H9 (cell line): ENCODE measurements at regions not wholly inside any gene's neighbourhood (a gene's known extent, or its start where the extent isn't known, plus 50 kb on each side); places are given as distances from the start of the nearest gene placed in this dataset.

Source experiments
- DNase-seq: peaks from one replicate; pipeline ENCODE4 v3.0.0-alpha.2; 2017
- H2AFZ ChIP-seq: one replicate; pipeline ENCODE4 v1.6.1; 2013; ENCODE audit warnings: mild to moderate bottlenecking, low read length, control low read depth, moderate library complexity
- H2AK5ac ChIP-seq: 2 replicates; pipeline ENCODE4 v1.6.1; 2013; ENCODE audit warnings: low read length, control low read depth, mixed read lengths; ENCODE audit not compliant: insufficient read length
- H2BK120ac ChIP-seq: one replicate; pipeline ENCODE4 v1.6.1; 2013; ENCODE audit warnings: low read depth, mild to moderate bottlenecking, low read length, control low read depth, inconsistent platforms; ENCODE audit not compliant: poor library complexity, severe bottlenecking
- H2BK12ac ChIP-seq: 2 replicates; pipeline ENCODE4 v1.6.1; 2013; ENCODE audit warnings: low read length, control low read depth, mixed read lengths, low read depth; ENCODE audit not compliant: insufficient read length
- H2BK15ac ChIP-seq: 2 replicates; pipeline ENCODE4 v1.6.1; 2013; ENCODE audit warnings: low read depth, low read length, control low read depth
- H2BK20ac ChIP-seq: one replicate; pipeline ENCODE4 v1.6.1; 2013; ENCODE audit warnings: low read depth, mild to moderate bottlenecking, low read length, control low read depth, inconsistent platforms; ENCODE audit not compliant: poor library complexity, severe bottlenecking
- H2BK5ac ChIP-seq: 2 replicates; pipeline ENCODE4 v1.6.1; 2013; ENCODE audit warnings: low read length, control low read depth, mixed read lengths; ENCODE audit not compliant: insufficient read length
- H3K14ac ChIP-seq: 2 replicates; pipeline ENCODE4 v1.6.1; 2013; ENCODE audit warnings: low read length, control low read depth; ENCODE audit not compliant: insufficient read depth
- H3K18ac ChIP-seq: 2 replicates; pipeline ENCODE4 v1.6.1; 2013; ENCODE audit warnings: low read depth, mild to moderate bottlenecking, mixed read lengths, low read length, control low read depth; ENCODE audit not compliant: insufficient read length
- H3K23ac ChIP-seq: 2 replicates; pipeline ENCODE4 v1.6.1; 2013; ENCODE audit warnings: low read length, control low read depth, mixed read lengths, low read depth; ENCODE audit not compliant: insufficient read length
- H3K23me2 ChIP-seq: 2 replicates; pipeline ENCODE4 v1.6.1; 2013; ENCODE audit warnings: low read depth, mild to moderate bottlenecking, mixed read lengths, low read length, control low read depth; ENCODE audit not compliant: insufficient read length, poor library complexity, severe bottlenecking
- H3K27ac ChIP-seq: 2 replicates; pipeline ENCODE4 v1.5.1; 2013; ENCODE audit warnings: low read length, control low read depth, mixed read lengths, low read depth; ENCODE audit not compliant: insufficient read length
- H3K27me3 ChIP-seq: 2 replicates; pipeline ENCODE4 v1.6.1; 2013; ENCODE audit warnings: low read length, control low read depth, inconsistent platforms; ENCODE audit not compliant: insufficient read depth
- H3K4ac ChIP-seq: 2 replicates; pipeline ENCODE4 v1.6.1; 2013; ENCODE audit warnings: low read depth, mild to moderate bottlenecking, control low read depth, inconsistent platforms, low read length, moderate library complexity
- H3K4me1 ChIP-seq: 2 replicates; pipeline ENCODE4 v1.6.1; 2013; ENCODE audit warnings: low read length, control low read depth, inconsistent platforms; ENCODE audit not compliant: insufficient read depth
- H3K4me2 ChIP-seq: 2 replicates; pipeline ENCODE4 v1.6.1; 2013; ENCODE audit warnings: low read length, control low read depth, mixed read lengths; ENCODE audit not compliant: insufficient read length, insufficient read depth
- H3K56ac ChIP-seq: 2 replicates; pipeline ENCODE4 v1.6.1; 2013; ENCODE audit warnings: low read depth, mild to moderate bottlenecking, mixed read lengths, low read length, control low read depth; ENCODE audit not compliant: insufficient read length
- H3K79me1 ChIP-seq: 2 replicates; pipeline ENCODE4 v1.6.1; 2013; ENCODE audit warnings: low read depth, mild to moderate bottlenecking, moderate library complexity, low read length, control low read depth, inconsistent platforms; ENCODE audit not compliant: insufficient read depth, poor library complexity, severe bottlenecking
- H3K79me2 ChIP-seq: 2 replicates; pipeline ENCODE4 v1.6.1; 2013; ENCODE audit warnings: low read length, control low read depth, inconsistent platforms; ENCODE audit not compliant: insufficient read depth
- H3K9ac ChIP-seq: 2 replicates; pipeline ENCODE4 v1.6.1; 2013; ENCODE audit warnings: low read length, control low read depth, mixed read lengths; ENCODE audit not compliant: insufficient read length; ENCODE audit errors: extremely low read depth
- H3K9me3 ChIP-seq: one replicate; pipeline ENCODE4 v1.6.1; 2013; ENCODE audit warnings: low read depth, low read length, inconsistent platforms; ENCODE audit not compliant: control insufficient read depth
- H3T11ph ChIP-seq: one replicate; pipeline ENCODE4 v1.6.1; 2013; ENCODE audit warnings: mild to moderate bottlenecking, low read length, control low read depth, inconsistent platforms
- H4K20me1 ChIP-seq: one replicate; pipeline ENCODE4 v1.6.1; 2013; ENCODE audit not compliant: control insufficient read depth, insufficient read length, insufficient read depth
- H4K5ac ChIP-seq: 2 replicates; pipeline ENCODE4 v1.6.1; 2013; ENCODE audit warnings: low read depth, mild to moderate bottlenecking, mixed read lengths, low read length, control low read depth; ENCODE audit not compliant: insufficient read length
- H4K8ac ChIP-seq: replicated peaks from 2 replicates; pipeline ENCODE4 v1.6.1; 2013; ENCODE audit warnings: low read length, control low read depth, mixed read lengths, low read depth; ENCODE audit not compliant: insufficient read length
- H4K91ac ChIP-seq: 2 replicates; pipeline ENCODE4 v1.6.1; 2013; ENCODE audit warnings: low read depth, mild to moderate bottlenecking, moderate library complexity, mixed read lengths, low read length, control low read depth; ENCODE audit not compliant: insufficient read length
- H3K27ac Mint-ChIP-seq, 3 experiments: 2 replicates in 2 of 3; 3 replicates in 1 of 3; pipeline ENCODE4 v1.8.0; 2020 to 2021; ENCODE audit warnings: mixed read lengths in 3 of 3, mild to moderate bottlenecking in 1 of 3, moderate library complexity in 1 of 3
- H3K27me3 Mint-ChIP-seq: 2 replicates; pipeline ENCODE4 v1.8.0; 2021; ENCODE audit warnings: low read depth, mild to moderate bottlenecking, moderate library complexity, mixed read lengths
- H3K36me3 Mint-ChIP-seq, 3 experiments: 2 replicates in 2 of 3; 3 replicates in 1 of 3; pipeline ENCODE4 v1.8.0; 2020 to 2021; ENCODE audit warnings: low read depth in 3 of 3, mixed read lengths in 3 of 3; ENCODE audit not compliant: insufficient read depth in 1 of 3
- H3K4me1 Mint-ChIP-seq, 2 experiments: 2 replicates each; pipeline ENCODE4 v1.8.0; 2020; ENCODE audit warnings: mixed read lengths in 2 of 2
- H3K4me3 Mint-ChIP-seq, 2 experiments: 2 replicates in 1 of 2; 3 replicates in 1 of 2; pipeline ENCODE4 v1.8.0; 2020 to 2021; ENCODE audit warnings: mild to moderate bottlenecking in 2 of 2, mixed read lengths in 2 of 2, moderate library complexity in 1 of 2
- H3K9me3 Mint-ChIP-seq, 2 experiments: 2 replicates in 1 of 2; 3 replicates in 1 of 2; pipeline ENCODE4 v1.8.0; 2020; ENCODE audit warnings: mild to moderate bottlenecking in 2 of 2, mixed read lengths in 2 of 2, moderate library complexity in 1 of 2
- WGBS: extraction: QIAGEN DNeasy Blood & Tissue Kit; methylation state at CpG from one replicate; pipeline ENCODE4 v1.1.7; 2013; ENCODE audit warnings: missing lambda C conversion rate, low lambda C conversion rate, mixed read lengths; ENCODE audit not compliant: insufficient read length; ENCODE audit errors: extremely low coverage; 5-methylcytosine and 5-hydroxymethylcytosine counted together
- TF ChIP-seq, protein P1 (sequence below): fragments of 200-600 bp; sonication (generic); conservative IDR thresholded peaks from 3 replicates; pipeline ENCODE4 v1.8.0; 2021; ENCODE audit warnings: antibody characterized with exemption, mild to moderate bottlenecking

DNA sequence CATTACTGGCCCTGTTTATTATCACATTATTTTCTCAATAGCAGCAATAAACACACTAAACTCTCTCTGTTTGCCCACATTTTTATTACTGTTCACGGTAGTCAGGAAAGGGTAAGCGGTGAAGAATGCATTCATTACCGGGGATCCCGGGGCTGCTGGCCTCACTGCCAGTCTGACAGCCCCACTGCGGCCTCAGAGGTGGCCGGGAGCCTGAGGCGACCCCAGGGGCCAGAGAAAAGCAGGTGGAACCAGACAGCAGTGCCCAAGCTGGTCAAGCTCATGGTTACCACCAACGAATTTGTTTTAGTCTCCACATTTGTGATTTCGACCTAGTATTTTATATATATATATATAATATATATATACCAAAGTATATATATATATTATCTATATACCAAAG is 127.7 kb downstream of the LRATD1 start:
- no peak overlapping the region for H3K23ac ChIP-seq
- H2BK12ac ChIP-seq: no peak overlapping the region
- no peaks in the 10 kb centered on the region for H3K9me3 Mint-ChIP-seq
- no peak overlapping the region for H2AK5ac ChIP-seq
- no peak overlapping the region for H4K8ac ChIP-seq
- no peaks in the 10 kb centered on the region for H3K9me3 ChIP-seq
- H3K36me3 Mint-ChIP-seq: no peaks in the 10 kb centered on the region
- H3K4me2 ChIP-seq: no peak overlapping the region
- no peaks in the 10 kb centered on the region for H3K23me2 ChIP-seq
- H3K27ac Mint-ChIP-seq: no peak overlapping the region
- no peaks in the 10 kb centered on the region for H3K79me2 ChIP-seq
- H3K27me3 ChIP-seq: no peaks in the 10 kb centered on the region
- H2BK20ac ChIP-seq: no peak overlapping the region
- H3K14ac ChIP-seq: no peak overlapping the region
- no peak overlapping the region for H2AFZ ChIP-seq
- no peak overlapping the region for H2BK120ac ChIP-seq
- no peaks in the 10 kb centered on the region for H4K20me1 ChIP-seq
- H4K91ac ChIP-seq: no peak overlapping the region
- no peak overlapping the region for H3K4me3 Mint-ChIP-seq
- H3K27me3 Mint-ChIP-seq: peaks cover 2% of the 10 kb centered on the region; the same call in 1 of the 2 replicates
- H3K4me1 ChIP-seq: no peaks in the 10 kb centered on the region
- H3K18ac ChIP-seq: no peak overlapping the region
- TF ChIP-seq, protein P1, sequence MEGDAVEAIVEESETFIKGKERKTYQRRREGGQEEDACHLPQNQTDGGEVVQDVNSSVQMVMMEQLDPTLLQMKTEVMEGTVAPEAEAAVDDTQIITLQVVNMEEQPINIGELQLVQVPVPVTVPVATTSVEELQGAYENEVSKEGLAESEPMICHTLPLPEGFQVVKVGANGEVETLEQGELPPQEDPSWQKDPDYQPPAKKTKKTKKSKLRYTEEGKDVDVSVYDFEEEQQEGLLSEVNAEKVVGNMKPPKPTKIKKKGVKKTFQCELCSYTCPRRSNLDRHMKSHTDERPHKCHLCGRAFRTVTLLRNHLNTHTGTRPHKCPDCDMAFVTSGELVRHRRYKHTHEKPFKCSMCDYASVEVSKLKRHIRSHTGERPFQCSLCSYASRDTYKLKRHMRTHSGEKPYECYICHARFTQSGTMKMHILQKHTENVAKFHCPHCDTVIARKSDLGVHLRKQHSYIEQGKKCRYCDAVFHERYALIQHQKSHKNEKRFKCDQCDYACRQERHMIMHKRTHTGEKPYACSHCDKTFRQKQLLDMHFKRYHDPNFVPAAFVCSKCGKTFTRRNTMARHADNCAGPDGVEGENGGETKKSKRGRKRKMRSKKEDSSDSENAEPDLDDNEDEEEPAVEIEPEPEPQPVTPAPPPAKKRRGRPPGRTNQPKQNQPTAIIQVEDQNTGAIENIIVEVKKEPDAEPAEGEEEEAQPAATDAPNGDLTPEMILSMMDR: no peak
- H3K4ac ChIP-seq: no peak overlapping the region
- no peaks in the 10 kb centered on the region for H3K79me1 ChIP-seq
- H3K27ac ChIP-seq: no peak overlapping the region
- H3K9ac ChIP-seq: no peak overlapping the region
- H2BK5ac ChIP-seq: no peak overlapping the region
- no peak overlapping the region for H3T11ph ChIP-seq
- WGBS: no CpG with 5 or more reads among the region's 9 CpGs
- no peak for DNase-seq
- no peak overlapping the region for H2BK15ac ChIP-seq
- no peaks in the 10 kb centered on the region for H3K4me1 Mint-ChIP-seq
- H3K56ac ChIP-seq: no peak overlapping the region
- no peak overlapping the region for H4K5ac ChIP-seq
